GM23248 (cell line): ENCODE measurements at regions not wholly inside any gene's neighbourhood (a gene's known extent, or its start where the extent isn't known, plus 50 kb on each side); places are given as distances from the start of the nearest gene placed in this dataset.

Experiments
- EZH2 ChIP-seq: fragments of 200-600 bp; sonication (generic); IDR thresholded peaks from 2 replicates; pipeline ENCODE4 v1.6.1; 2018; ENCODE audit warnings: antibody characterized with exemption, mild to moderate bottlenecking; ENCODE audit not compliant: insufficient read depth, poor library complexity, severe bottlenecking
- EZH2phosphoT487 ChIP-seq: fragments of 200-600 bp; sonication (generic); IDR thresholded peaks from 2 replicates; pipeline ENCODE4 v1.6.1; 2018; ENCODE audit warnings: antibody characterized with exemption, moderate library complexity, mild to moderate bottlenecking, low read depth; ENCODE audit not compliant: insufficient read depth

GRCh38 chr18:22737054-22737453 is 196.1 kb upstream of the RBBP8 start:
- TF ChIP-seq EZH2phosphoT487 (no peak), EZH2 (no peak)
